ENCODE measurements at regions not wholly inside any gene's neighbourhood (a gene's known extent, or its start where the extent isn't known, plus 50 kb on each side); places are given as distances from the start of the nearest gene placed in this dataset.

GRCh38 chr10:113278221-113278620, 274.6 kb upstream of the HABP2 start:
- TF ChIP-seq SRF (CRISPR knock-in tag; IDR thresholded peaks at IDR 0.05) = no peak
- TF ChIP-seq RBM34 (IDR thresholded peaks at IDR 0.05; ENCODE audit: borderline replicate concordance, insufficient read depth, low read length) = no peak
- TF ChIP-seq RBM39 (optimal IDR thresholded peaks at IDR 0.05; ENCODE audit: low read depth, low read length) = no peak
- no peak for TF ChIP-seq KAT2B (IDR thresholded peaks at IDR 0.05; ENCODE audit: low read depth, low read length)
- TF ChIP-seq GABPB1 (CRISPR knock-in tag; IDR thresholded peaks at IDR 0.05) = no peak

Measured in K562 (cell line).